Thoracic aorta (tissue), 2 donors: ENCODE measurements at regions not wholly inside any gene's neighbourhood (a gene's known extent, or its start where the extent isn't known, plus 50 kb on each side); places are given as distances from the start of the nearest gene placed in this dataset.

Experiments
- ATAC-seq: fragments of 150-250 bp; one replicate; pipeline ENCODE4 v1.8.0; 2017; ENCODE audit warnings: low read depth; ENCODE audit not compliant: insufficient number of reproducible peaks, low FRiP score
- DNase-seq: peaks from one replicate; pipeline ENCODE4 v3.0.0-alpha.2; 2020; ENCODE audit warnings: low spot score
- H3K27ac ChIP-seq, 2 donors: fragments of 200-600 bp; sonication (generic); 1 replicate in 1 of 2; 2 replicates in 1 of 2; pipeline ENCODE4 v1.5.1; 2016; ENCODE audit warnings: mild to moderate bottlenecking in 2 of 2, moderate library complexity in 2 of 2
- H3K27me3 ChIP-seq: fragments of 200-600 bp; sonication (generic); replicated peaks from 2 replicates; pipeline ENCODE4 v1.6.0; 2016; ENCODE audit warnings: mild to moderate bottlenecking; ENCODE audit not compliant: insufficient read depth
- H3K36me3 ChIP-seq: fragments of 200-600 bp; sonication (generic); one replicate; pipeline ENCODE4 v1.5.1; 2016
- H3K4me1 ChIP-seq, 2 donors: fragments of 200-600 bp; sonication (generic); 1 replicate in 1 of 2; 2 replicates in 1 of 2; pipeline versions ENCODE4 v1.5.1 to v1.6.0; 2016; ENCODE audit warnings: low read depth in 2 of 2, mild to moderate bottlenecking in 1 of 2; ENCODE audit not compliant: control insufficient read depth in 1 of 2
- H3K4me3 ChIP-seq: fragments of 200-600 bp; sonication (generic); 2 replicates; pipeline ENCODE4 v1.5.1; 2016; ENCODE audit warnings: mild to moderate bottlenecking
- H3K9me3 ChIP-seq: fragments of 200-600 bp; sonication (generic); 2 replicates; pipeline ENCODE4 v1.5.1; 2016
- TF ChIP-seq, protein P1 (sequence below): fragments of 200-600 bp; sonication (generic); IDR thresholded peaks from one replicate; pipeline ENCODE4 v1.5.1; 2019; ENCODE audit warnings: antibody characterized with exemption

- TF ChIP-seq, protein P1, sequence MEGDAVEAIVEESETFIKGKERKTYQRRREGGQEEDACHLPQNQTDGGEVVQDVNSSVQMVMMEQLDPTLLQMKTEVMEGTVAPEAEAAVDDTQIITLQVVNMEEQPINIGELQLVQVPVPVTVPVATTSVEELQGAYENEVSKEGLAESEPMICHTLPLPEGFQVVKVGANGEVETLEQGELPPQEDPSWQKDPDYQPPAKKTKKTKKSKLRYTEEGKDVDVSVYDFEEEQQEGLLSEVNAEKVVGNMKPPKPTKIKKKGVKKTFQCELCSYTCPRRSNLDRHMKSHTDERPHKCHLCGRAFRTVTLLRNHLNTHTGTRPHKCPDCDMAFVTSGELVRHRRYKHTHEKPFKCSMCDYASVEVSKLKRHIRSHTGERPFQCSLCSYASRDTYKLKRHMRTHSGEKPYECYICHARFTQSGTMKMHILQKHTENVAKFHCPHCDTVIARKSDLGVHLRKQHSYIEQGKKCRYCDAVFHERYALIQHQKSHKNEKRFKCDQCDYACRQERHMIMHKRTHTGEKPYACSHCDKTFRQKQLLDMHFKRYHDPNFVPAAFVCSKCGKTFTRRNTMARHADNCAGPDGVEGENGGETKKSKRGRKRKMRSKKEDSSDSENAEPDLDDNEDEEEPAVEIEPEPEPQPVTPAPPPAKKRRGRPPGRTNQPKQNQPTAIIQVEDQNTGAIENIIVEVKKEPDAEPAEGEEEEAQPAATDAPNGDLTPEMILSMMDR = no peak
Measured at GRCh38 chr6:40809627-40810026, 222.5 kb upstream of the LRFN2 start.

DNA sequence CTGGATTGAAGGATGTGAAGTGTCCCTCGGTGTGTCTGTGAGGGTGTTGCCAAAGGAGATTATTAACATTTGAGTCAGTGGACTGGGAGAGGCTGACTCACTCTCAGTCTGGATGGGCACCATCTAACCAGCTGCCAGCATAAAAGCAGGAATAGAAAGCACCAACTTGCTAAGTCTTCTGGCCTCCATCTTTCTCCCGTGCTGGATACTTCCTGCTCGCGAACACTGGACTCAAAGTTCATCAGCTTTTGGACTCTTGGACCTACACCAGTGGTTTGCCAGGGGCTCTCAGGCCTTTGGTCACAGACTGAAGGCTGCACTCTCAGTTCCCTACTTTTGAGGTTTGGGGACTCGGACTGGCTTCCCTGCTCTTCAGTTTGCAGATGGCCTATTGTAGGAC is 220.3 kb upstream of the LRFN2 start:
- no peaks in the 10 kb centered on the region for H3K9me3 ChIP-seq
- TF ChIP-seq, protein P1 = no peak
- no peaks in the 10 kb centered on the region for H3K36me3 ChIP-seq
- H3K4me3 ChIP-seq = no peak overlapping the region
- H3K27me3 ChIP-seq = no peaks in the 10 kb centered on the region
- no peaks in the 10 kb centered on the region for H3K4me1 ChIP-seq
- DNase-seq (no peak), ATAC-seq (no peak)
- no peak overlapping the region for H3K27ac ChIP-seq

More at GRCh38 chr6:40809627-40810026, 222.5 kb upstream of the LRFN2 start:
- Histone ChIP-seq H3K27ac (no peak overlapping the region), H3K36me3 (no peaks in the 10 kb centered on the region), H3K27me3 (no peaks in the 10 kb centered on the region), H3K9me3 (no peaks in the 10 kb centered on the region), H3K4me1 (no peaks in the 10 kb centered on the region), H3K4me3 (no peak overlapping the region)
- ATAC-seq (no peak), DNase-seq (no peak)

DNA sequence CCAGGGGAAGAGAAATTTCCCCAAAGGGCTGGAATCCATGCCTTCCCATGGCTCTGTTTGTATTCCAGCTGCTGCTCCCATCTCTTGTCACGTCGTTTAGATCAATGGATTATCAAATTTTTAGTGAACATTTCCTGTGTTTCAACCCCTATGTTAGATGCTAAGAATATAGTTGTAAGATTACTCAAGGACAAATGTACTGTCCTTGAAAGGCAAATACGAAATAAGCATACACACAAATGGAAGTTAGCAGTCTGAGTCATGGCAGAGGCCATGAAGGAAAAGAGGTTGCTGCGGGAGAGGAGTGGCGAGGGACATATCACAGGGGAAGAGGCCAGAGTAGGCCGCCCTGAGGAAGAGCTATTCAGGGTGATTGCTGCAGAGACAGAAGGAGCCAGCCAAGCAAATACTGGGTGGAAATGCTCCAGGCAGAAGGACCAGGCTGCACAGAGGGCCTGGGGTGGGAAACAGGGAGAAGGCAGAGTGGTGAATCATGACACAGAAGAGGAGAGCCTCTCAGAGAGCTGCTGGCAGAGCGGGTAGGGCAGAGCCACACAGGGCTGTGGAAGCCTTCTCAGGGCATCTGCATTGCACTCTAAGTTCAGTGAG is 219.2 kb upstream of the LRFN2 start:
- Histone ChIP-seq H3K9me3 (no peaks in the 10 kb centered on the region), H3K27me3 (no peaks in the 10 kb centered on the region), H3K4me1 (no peaks in the 10 kb centered on the region), H3K4me3 (no peak overlapping the region), H3K36me3 (no peaks in the 10 kb centered on the region), H3K27ac (no peak overlapping the region)
- no peak for DNase-seq
- no peak for ATAC-seq
- TF ChIP-seq, protein P1 = no peak

- Histone ChIP-seq H3K36me3 (no peaks in the 10 kb centered on the region), H3K4me3 (no peak overlapping the region), H3K4me1 (no peaks in the 10 kb centered on the region), H3K27me3 (no peaks in the 10 kb centered on the region), H3K9me3 (no peaks in the 10 kb centered on the region), H3K27ac (no peak overlapping the region)
- DNase-seq (no peak), ATAC-seq (no peak)
- TF ChIP-seq, protein P1 = no peak
Measured at GRCh38 chr6:40805336-40805735, 218.2 kb upstream of the LRFN2 start.

GRCh38 chr6:40804905-40805304 is 217.7 kb upstream of the LRFN2 start:
- no peak overlapping the region for H3K4me3 ChIP-seq
- ATAC-seq (no peak), DNase-seq (no peak)
- H3K36me3 ChIP-seq = no peaks in the 10 kb centered on the region
- no peaks in the 10 kb centered on the region for H3K9me3 ChIP-seq
- H3K27me3 ChIP-seq = no peaks in the 10 kb centered on the region
- TF ChIP-seq, protein P1 = no peak
- no peak overlapping the region for H3K27ac ChIP-seq
- H3K4me1 ChIP-seq = no peaks in the 10 kb centered on the region
